IMR-90 (cell line): ENCODE measurements at regions not wholly inside any gene's neighbourhood (a gene's known extent, or its start where the extent isn't known, plus 50 kb on each side); places are given as distances from the start of the nearest gene placed in this dataset.

Experiments
- POLR2A ChIP-seq: IDR thresholded peaks from 2 replicates; pipeline ENCODE4 v1.6.1; 2012; ENCODE audit warnings: mild to moderate bottlenecking, low read depth, low read length
- TF ChIP-seq, protein P1 (sequence below): conservative IDR thresholded peaks from 2 replicates; pipeline ENCODE4 v1.5.1; 2012; ENCODE audit warnings: mild to moderate bottlenecking, low read depth, low read length, improper control_type of control experiment

DNA sequence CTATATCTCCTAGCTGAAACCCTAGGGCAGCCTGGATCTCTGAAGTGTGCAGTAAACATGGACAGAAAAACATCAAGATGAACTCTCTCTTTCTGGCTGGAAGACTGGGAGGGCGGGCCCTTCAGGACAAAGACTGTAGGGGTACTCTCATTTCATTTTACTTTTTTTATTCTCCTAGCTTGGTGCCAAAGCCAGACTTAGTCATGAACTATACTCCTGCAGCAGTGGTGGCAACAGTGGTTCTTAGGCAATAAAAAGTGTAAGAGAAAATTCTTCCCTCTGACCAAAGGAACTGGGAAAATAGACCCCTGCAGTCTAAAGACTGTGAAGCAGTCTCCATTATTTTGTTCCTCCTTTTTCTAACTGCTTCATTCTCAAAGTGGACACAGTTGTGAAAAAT lies 213.8 kb upstream of the JUN start:
- no peak for TF ChIP-seq POLR2A
- TF ChIP-seq, protein P1, sequence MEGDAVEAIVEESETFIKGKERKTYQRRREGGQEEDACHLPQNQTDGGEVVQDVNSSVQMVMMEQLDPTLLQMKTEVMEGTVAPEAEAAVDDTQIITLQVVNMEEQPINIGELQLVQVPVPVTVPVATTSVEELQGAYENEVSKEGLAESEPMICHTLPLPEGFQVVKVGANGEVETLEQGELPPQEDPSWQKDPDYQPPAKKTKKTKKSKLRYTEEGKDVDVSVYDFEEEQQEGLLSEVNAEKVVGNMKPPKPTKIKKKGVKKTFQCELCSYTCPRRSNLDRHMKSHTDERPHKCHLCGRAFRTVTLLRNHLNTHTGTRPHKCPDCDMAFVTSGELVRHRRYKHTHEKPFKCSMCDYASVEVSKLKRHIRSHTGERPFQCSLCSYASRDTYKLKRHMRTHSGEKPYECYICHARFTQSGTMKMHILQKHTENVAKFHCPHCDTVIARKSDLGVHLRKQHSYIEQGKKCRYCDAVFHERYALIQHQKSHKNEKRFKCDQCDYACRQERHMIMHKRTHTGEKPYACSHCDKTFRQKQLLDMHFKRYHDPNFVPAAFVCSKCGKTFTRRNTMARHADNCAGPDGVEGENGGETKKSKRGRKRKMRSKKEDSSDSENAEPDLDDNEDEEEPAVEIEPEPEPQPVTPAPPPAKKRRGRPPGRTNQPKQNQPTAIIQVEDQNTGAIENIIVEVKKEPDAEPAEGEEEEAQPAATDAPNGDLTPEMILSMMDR, result no peak
